ENCODE measurements at regions not wholly inside any gene's neighbourhood (a gene's known extent, or its start where the extent isn't known, plus 50 kb on each side); places are given as distances from the start of the nearest gene placed in this dataset.

GRCh38 chr5:117235786-117236185, 661.2 kb upstream of the SEMA6A start:
- H3K27ac ChIP-seq (ENCODE audit: low read depth, low read length): no peak overlapping the region
- H3K36me3 ChIP-seq (ENCODE audit: control insufficient read depth in 1 of 2, insufficient read depth in 2 of 2, low read length in 2 of 2): no peaks in the 10 kb centered on the region
- no peak overlapping the region for H3K4me3 ChIP-seq (ENCODE audit: low read depth in 1 of 2, low read length in 2 of 2)
- H3K4me1 ChIP-seq (ENCODE audit: control insufficient read depth in 1 of 2, insufficient read depth in 2 of 2, low read length in 2 of 2): no peaks in the 10 kb centered on the region
- H3K9ac ChIP-seq (ENCODE audit: low read depth in 1 of 2, low read length in 2 of 2): no peak overlapping the region
- H3K9me3 ChIP-seq (ENCODE audit: control insufficient read depth in 1 of 2, low read length in 2 of 2): no peaks in the 10 kb centered on the region
- no peaks in the 10 kb centered on the region for H3K27me3 ChIP-seq (ENCODE audit: control insufficient read depth in 1 of 2, insufficient read depth in 2 of 2, low read length in 2 of 2)

- no peak overlapping the region for H3K27ac ChIP-seq (ENCODE audit: low read depth, low read length)
- no peak overlapping the region for H3K4me3 ChIP-seq (ENCODE audit: low read depth in 1 of 2, low read length in 2 of 2)
- no peak overlapping the region for H3K9ac ChIP-seq (ENCODE audit: low read depth in 1 of 2, low read length in 2 of 2)
- no peaks in the 10 kb centered on the region for H3K36me3 ChIP-seq (ENCODE audit: control insufficient read depth in 1 of 2, insufficient read depth in 2 of 2, low read length in 2 of 2)
- H3K27me3 ChIP-seq (ENCODE audit: control insufficient read depth in 1 of 2, insufficient read depth in 2 of 2, low read length in 2 of 2): no peaks in the 10 kb centered on the region
- no peaks in the 10 kb centered on the region for H3K4me1 ChIP-seq (ENCODE audit: control insufficient read depth in 1 of 2, insufficient read depth in 2 of 2, low read length in 2 of 2)
- H3K9me3 ChIP-seq (ENCODE audit: control insufficient read depth in 1 of 2, low read length in 2 of 2): no peaks in the 10 kb centered on the region
Observed at GRCh38 chr5:117230375-117230774, 655.8 kb upstream of the SEMA6A start.

DNA sequence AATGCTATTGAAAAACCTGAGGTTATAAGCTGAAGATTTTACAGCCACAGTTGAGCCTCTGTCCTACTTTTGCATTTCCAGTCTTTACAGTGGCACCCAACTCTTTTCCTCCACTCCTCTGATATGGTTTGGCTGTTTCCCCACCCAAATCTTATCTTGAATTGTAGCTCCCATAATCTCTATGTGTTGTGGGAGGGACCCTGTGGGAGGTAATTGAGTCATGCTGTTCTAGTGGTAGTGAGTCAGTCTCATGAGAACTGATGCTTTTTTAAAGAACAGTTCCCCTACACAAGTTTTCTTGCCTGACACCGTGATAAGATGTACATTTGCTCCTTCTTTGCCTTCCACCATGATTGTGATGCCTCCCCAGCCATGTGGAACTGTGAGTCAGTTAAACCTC, 646.1 kb upstream of the SEMA6A start:
- H3K36me3 ChIP-seq (ENCODE audit: control insufficient read depth in 1 of 2, insufficient read depth in 2 of 2, low read length in 2 of 2): no peaks in the 10 kb centered on the region
- H3K9ac ChIP-seq (ENCODE audit: low read depth in 1 of 2, low read length in 2 of 2): no peak overlapping the region
- no peak overlapping the region for H3K27ac ChIP-seq (ENCODE audit: low read depth, low read length)
- no peak overlapping the region for H3K4me3 ChIP-seq (ENCODE audit: low read depth in 1 of 2, low read length in 2 of 2)
- H3K9me3 ChIP-seq (ENCODE audit: control insufficient read depth in 1 of 2, low read length in 2 of 2): no peaks in the 10 kb centered on the region
- no peaks in the 10 kb centered on the region for H3K4me1 ChIP-seq (ENCODE audit: control insufficient read depth in 1 of 2, insufficient read depth in 2 of 2, low read length in 2 of 2)
- no peaks in the 10 kb centered on the region for H3K27me3 ChIP-seq (ENCODE audit: control insufficient read depth in 1 of 2, insufficient read depth in 2 of 2, low read length in 2 of 2)

GRCh38 chr5:117218789-117219188, 644.2 kb upstream of the SEMA6A start:
- no peaks in the 10 kb centered on the region for H3K36me3 ChIP-seq (ENCODE audit: control insufficient read depth in 1 of 2, insufficient read depth in 2 of 2, low read length in 2 of 2)
- no peak overlapping the region for H3K4me3 ChIP-seq (ENCODE audit: low read depth in 1 of 2, low read length in 2 of 2)
- H3K27me3 ChIP-seq (ENCODE audit: control insufficient read depth in 1 of 2, insufficient read depth in 2 of 2, low read length in 2 of 2): no peaks in the 10 kb centered on the region
- H3K4me1 ChIP-seq (ENCODE audit: control insufficient read depth in 1 of 2, insufficient read depth in 2 of 2, low read length in 2 of 2): no peaks in the 10 kb centered on the region
- H3K27ac ChIP-seq (ENCODE audit: low read depth, low read length): no peak overlapping the region
- no peaks in the 10 kb centered on the region for H3K9me3 ChIP-seq (ENCODE audit: control insufficient read depth in 1 of 2, low read length in 2 of 2)
- H3K9ac ChIP-seq (ENCODE audit: low read depth in 1 of 2, low read length in 2 of 2): no peak overlapping the region

GRCh38 chr5:117212866-117213265, 638.2 kb upstream of the SEMA6A start:
- H3K9me3 ChIP-seq (ENCODE audit: control insufficient read depth in 1 of 2, low read length in 2 of 2): peaks cover 0 to 4% of the 10 kb centered on the region in 2 donors
- H3K27ac ChIP-seq (ENCODE audit: low read depth, low read length): no peak overlapping the region
- no peak overlapping the region for H3K9ac ChIP-seq (ENCODE audit: low read depth in 1 of 2, low read length in 2 of 2)
- no peaks in the 10 kb centered on the region for H3K4me1 ChIP-seq (ENCODE audit: control insufficient read depth in 1 of 2, insufficient read depth in 2 of 2, low read length in 2 of 2)
- no peaks in the 10 kb centered on the region for H3K36me3 ChIP-seq (ENCODE audit: control insufficient read depth in 1 of 2, insufficient read depth in 2 of 2, low read length in 2 of 2)
- H3K4me3 ChIP-seq (ENCODE audit: low read depth in 1 of 2, low read length in 2 of 2): no peak overlapping the region
- H3K27me3 ChIP-seq (ENCODE audit: control insufficient read depth in 1 of 2, insufficient read depth in 2 of 2, low read length in 2 of 2): no peaks in the 10 kb centered on the region

GRCh38 chr5:117210796-117211195, 636.2 kb upstream of the SEMA6A start:
- no peaks in the 10 kb centered on the region for H3K4me1 ChIP-seq (ENCODE audit: control insufficient read depth in 1 of 2, insufficient read depth in 2 of 2, low read length in 2 of 2)
- H3K27me3 ChIP-seq (ENCODE audit: control insufficient read depth in 1 of 2, insufficient read depth in 2 of 2, low read length in 2 of 2): no peaks in the 10 kb centered on the region
- H3K9me3 ChIP-seq (ENCODE audit: control insufficient read depth in 1 of 2, low read length in 2 of 2): peaks cover 0 to 4% of the 10 kb centered on the region in 2 donors
- no peaks in the 10 kb centered on the region for H3K36me3 ChIP-seq (ENCODE audit: control insufficient read depth in 1 of 2, insufficient read depth in 2 of 2, low read length in 2 of 2)
- H3K4me3 ChIP-seq (ENCODE audit: low read depth in 1 of 2, low read length in 2 of 2): no peak overlapping the region
- H3K27ac ChIP-seq (ENCODE audit: low read depth, low read length): no peak overlapping the region
- no peak overlapping the region for H3K9ac ChIP-seq (ENCODE audit: low read depth in 1 of 2, low read length in 2 of 2)

GRCh38 chr5:117209479-117209878, 634.9 kb upstream of the SEMA6A start:
- no peak overlapping the region for H3K4me3 ChIP-seq (ENCODE audit: low read depth in 1 of 2, low read length in 2 of 2)
- H3K27ac ChIP-seq (ENCODE audit: low read depth, low read length): no peak overlapping the region
- H3K9me3 ChIP-seq (ENCODE audit: control insufficient read depth in 1 of 2, low read length in 2 of 2): peaks cover 0 to 4% of the 10 kb centered on the region in 2 donors
- H3K9ac ChIP-seq (ENCODE audit: low read depth in 1 of 2, low read length in 2 of 2): no peak overlapping the region
- H3K4me1 ChIP-seq (ENCODE audit: control insufficient read depth in 1 of 2, insufficient read depth in 2 of 2, low read length in 2 of 2): no peaks in the 10 kb centered on the region
- no peaks in the 10 kb centered on the region for H3K27me3 ChIP-seq (ENCODE audit: control insufficient read depth in 1 of 2, insufficient read depth in 2 of 2, low read length in 2 of 2)
- no peaks in the 10 kb centered on the region for H3K36me3 ChIP-seq (ENCODE audit: control insufficient read depth in 1 of 2, insufficient read depth in 2 of 2, low read length in 2 of 2)

DNA sequence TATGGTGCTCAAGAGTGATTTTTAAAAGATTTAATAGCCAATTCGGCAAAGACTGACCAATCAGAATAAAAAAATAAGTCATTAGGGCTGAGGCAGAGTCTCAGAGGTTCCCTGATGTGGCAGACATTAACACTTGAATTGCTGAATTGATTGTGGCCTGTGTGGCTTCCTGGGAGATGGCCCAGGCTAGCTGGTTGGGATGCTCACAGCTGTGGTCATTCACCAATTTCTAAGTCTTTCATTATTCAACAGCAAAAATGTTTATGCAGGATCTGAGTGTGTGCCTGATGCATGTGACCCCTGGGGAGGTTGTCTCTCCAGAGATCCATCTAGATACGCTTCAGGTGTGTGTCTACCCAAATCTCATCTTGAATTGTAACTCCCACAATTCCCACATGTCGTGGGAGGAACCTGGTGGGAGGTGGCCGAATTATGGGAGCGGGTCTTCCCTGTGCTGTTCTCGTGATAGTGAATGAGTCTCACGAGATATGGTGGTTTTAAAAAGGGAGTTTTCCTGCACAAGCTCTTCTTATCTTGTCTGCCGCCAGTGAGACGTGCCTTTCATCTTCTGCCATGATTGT, 632.6 kb upstream of the SEMA6A start:
- H3K9ac ChIP-seq (ENCODE audit: low read depth in 1 of 2, low read length in 2 of 2): no peak overlapping the region
- no peaks in the 10 kb centered on the region for H3K4me1 ChIP-seq (ENCODE audit: control insufficient read depth in 1 of 2, insufficient read depth in 2 of 2, low read length in 2 of 2)
- H3K27ac ChIP-seq (ENCODE audit: low read depth, low read length): no peak overlapping the region
- no peaks in the 10 kb centered on the region for H3K36me3 ChIP-seq (ENCODE audit: control insufficient read depth in 1 of 2, insufficient read depth in 2 of 2, low read length in 2 of 2)
- no peaks in the 10 kb centered on the region for H3K27me3 ChIP-seq (ENCODE audit: control insufficient read depth in 1 of 2, insufficient read depth in 2 of 2, low read length in 2 of 2)
- H3K9me3 ChIP-seq (ENCODE audit: control insufficient read depth in 1 of 2, low read length in 2 of 2): peaks cover 0 to 4% of the 10 kb centered on the region in 2 donors
- no peak overlapping the region for H3K4me3 ChIP-seq (ENCODE audit: low read depth in 1 of 2, low read length in 2 of 2)

GRCh38 chr5:117205894-117206293, 631.3 kb upstream of the SEMA6A start:
- Histone ChIP-seq H3K4me1 (ENCODE audit: control insufficient read depth in 1 of 2, insufficient read depth in 2 of 2, low read length in 2 of 2) (no peaks in the 10 kb centered on the region), H3K4me3 (ENCODE audit: low read depth in 1 of 2, low read length in 2 of 2) (no peak overlapping the region), H3K27me3 (ENCODE audit: control insufficient read depth in 1 of 2, insufficient read depth in 2 of 2, low read length in 2 of 2) (no peaks in the 10 kb centered on the region), H3K36me3 (ENCODE audit: control insufficient read depth in 1 of 2, insufficient read depth in 2 of 2, low read length in 2 of 2) (no peaks in the 10 kb centered on the region), H3K9ac (ENCODE audit: low read depth in 1 of 2, low read length in 2 of 2) (no peak overlapping the region), H3K9me3 (ENCODE audit: control insufficient read depth in 1 of 2, low read length in 2 of 2) (no peaks in the 10 kb centered on the region), H3K27ac (ENCODE audit: low read depth, low read length) (no peak overlapping the region)

- H3K9me3 ChIP-seq (ENCODE audit: control insufficient read depth in 1 of 2, low read length in 2 of 2): no peaks in the 10 kb centered on the region
- no peak overlapping the region for H3K27ac ChIP-seq (ENCODE audit: low read depth, low read length)
- no peak overlapping the region for H3K4me3 ChIP-seq (ENCODE audit: low read depth in 1 of 2, low read length in 2 of 2)
Observed at GRCh38 chr5:117204926-117205869, 630.6 kb upstream of the SEMA6A start.

More at GRCh38 chr5:117204926-117205869, 630.6 kb upstream of the SEMA6A start:
- Histone ChIP-seq H3K27me3 (ENCODE audit: control insufficient read depth in 1 of 2, insufficient read depth in 2 of 2, low read length in 2 of 2) (no peaks in the 10 kb centered on the region), H3K9ac (ENCODE audit: low read depth in 1 of 2, low read length in 2 of 2) (no peak overlapping the region), H3K36me3 (ENCODE audit: control insufficient read depth in 1 of 2, insufficient read depth in 2 of 2, low read length in 2 of 2) (no peaks in the 10 kb centered on the region), H3K4me1 (ENCODE audit: control insufficient read depth in 1 of 2, insufficient read depth in 2 of 2, low read length in 2 of 2) (no peaks in the 10 kb centered on the region)
